HG03025 (cell line): ENCODE measurements at regions not wholly inside any gene's neighbourhood (a gene's known extent, or its start where the extent isn't known, plus 50 kb on each side); places are given as distances from the start of the nearest gene placed in this dataset.

ENCODE experiments used
- ATAC-seq: cut with Tn5 transposase; IDR thresholded peaks from one replicate; pipeline ENCODE4 v1.9.1; 2021; ENCODE audit warnings: mild to moderate bottlenecking, moderate library complexity; ENCODE audit not compliant: unreplicated experiment, low FRiP score

DNA sequence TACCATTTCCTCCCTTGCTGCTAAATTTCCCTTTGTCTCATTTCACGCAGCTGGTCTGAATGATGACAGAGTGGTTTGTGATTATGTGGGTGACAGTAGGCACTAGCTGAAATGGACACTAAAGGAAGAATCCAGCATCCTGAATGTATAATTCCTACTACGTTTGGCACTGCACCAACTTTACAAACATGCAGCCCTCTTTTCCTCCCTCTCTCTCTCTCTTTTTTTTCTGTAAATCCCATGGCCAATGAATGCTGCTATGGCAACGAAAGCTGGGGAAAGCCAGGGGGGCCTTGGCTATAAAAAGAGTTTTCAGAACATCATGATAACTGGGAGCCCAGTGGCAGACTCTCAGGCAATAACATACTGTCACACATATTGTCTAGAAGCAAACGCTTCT is 367.2 kb upstream of the AGTR1 start:
- ATAC-seq: no peak

DNA sequence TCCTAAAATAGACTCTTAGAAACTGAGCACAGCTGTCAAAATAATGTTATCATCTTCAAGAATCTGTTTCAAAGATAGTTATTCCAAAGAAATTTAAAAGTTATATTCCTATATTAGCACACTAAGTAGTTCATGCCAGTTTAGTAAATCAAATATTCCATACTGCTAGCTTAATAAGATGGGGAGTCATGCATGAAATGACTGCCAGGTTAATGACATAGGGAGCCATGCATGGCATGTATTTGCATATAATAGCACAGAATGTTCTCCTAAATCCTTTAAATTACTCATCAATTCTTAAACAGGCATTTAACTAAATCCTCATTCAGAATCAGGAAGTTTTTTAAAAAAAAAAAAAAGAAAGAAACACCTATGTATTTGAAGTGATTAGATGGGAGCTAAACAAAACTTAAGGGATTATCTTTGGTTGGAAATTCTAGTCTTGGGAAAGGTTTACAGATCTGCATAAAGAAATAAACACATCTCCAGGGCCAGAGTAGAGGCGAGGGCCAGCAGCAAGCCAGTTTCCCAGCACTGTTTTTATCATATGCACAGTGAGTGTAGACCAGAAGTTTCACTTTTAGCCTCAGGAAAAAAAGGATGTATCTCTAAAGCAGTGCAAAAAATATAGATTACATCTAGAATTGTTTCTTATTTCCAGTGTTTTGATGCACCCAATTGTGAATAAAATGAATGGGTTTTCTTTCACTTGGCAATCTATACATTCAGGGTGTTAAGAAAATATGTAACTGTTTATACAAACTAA is 366.4 kb upstream of the AGTR1 start:
- ATAC-seq: no peak

DNA sequence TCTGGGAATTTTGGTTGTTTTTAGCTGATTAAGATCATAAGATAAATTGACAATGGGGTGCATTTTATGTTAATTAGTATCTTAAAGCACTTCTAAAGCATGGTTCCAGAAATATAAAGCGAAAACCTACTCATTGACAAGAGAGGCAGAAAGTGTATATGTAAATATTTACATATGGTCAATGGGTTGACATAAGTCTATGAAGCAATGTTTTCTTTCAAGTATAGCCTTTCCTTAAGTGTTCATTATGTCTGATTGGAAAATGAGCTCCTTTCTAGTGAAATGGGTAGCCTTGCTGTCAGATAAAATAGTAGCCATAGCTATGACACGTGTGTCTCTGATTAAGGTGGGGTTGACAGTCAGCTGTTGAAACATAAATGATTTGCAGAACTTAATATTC is 365.2 kb upstream of the AGTR1 start:
- no peak for ATAC-seq

DNA sequence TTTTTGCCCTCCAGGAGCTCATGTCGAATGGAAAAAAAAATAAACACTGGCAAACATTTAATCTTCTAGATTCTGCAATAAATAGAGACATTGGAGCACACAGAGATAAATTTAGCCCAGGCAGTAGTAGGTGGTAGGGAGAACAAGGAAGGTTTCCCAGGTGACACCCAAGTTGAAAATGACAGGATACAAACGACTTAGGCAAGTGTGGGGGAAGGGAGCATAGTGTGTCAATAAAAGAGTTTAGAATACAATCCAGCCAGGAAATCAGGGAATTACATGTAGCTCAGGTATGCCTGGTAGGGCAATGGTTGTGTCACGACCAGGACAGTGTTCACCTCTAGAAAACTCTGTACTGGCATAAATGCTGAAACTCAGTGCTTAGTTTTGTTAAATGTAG is 364.6 kb upstream of the AGTR1 start:
- ATAC-seq: no peak

DNA sequence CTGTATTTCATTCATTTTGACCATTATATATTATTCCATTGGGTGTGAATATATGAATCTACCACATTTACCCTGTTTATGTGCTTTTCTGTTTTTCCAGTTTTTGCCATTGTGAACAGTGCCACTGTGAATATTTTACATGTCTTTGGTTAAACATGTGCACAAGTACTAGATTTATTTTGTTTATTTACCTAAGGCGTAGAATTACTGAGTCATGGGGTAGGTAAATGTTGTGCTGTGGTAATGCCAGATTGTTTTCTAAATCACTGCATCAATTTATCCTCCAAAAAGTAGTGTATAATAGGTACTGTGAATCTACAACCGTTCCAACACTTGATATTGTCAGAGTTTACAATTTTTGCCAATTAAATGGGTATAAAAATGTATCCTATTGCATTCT is 362.1 kb upstream of the AGTR1 start:
- no peak for ATAC-seq

DNA sequence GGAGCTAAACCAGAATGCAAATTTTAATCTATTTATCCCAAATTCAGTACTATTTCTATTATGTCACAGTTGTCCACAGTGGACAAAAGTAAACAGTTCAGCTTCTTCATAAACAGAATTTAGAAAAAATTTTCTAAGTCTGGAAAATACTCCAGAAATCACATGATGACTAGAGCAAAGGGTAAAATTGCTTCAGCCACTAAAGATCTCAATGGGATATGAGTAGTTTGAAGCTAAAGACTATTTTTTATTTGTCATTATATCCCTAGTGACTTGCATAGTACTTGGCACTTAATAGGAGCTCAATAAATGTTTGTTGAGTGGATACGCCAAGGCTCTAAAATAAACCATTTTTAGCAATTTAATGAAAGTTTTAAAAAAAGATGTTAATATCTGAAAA is 354.3 kb upstream of the AGTR1 start:
- ATAC-seq: no peak

DNA sequence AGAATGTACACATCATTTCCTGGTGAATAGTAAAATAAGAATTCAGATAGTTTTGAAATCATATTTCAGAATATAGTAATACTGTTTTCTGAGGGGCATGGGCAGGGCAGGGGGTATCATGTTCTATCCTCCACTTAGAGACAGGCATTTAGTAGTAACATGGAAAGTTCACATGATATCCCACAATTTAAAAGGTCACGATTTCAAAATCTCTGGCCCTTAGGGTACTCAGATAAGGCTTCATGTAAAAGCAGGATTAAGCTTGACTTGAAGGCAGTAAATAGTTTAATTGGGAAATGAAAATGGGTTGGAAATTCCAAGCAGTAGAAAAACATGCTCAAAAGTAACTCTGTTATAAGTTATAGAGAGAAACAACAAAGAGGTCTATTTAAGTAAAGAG is 353.2 kb upstream of the AGTR1 start:
- no peak for ATAC-seq

DNA sequence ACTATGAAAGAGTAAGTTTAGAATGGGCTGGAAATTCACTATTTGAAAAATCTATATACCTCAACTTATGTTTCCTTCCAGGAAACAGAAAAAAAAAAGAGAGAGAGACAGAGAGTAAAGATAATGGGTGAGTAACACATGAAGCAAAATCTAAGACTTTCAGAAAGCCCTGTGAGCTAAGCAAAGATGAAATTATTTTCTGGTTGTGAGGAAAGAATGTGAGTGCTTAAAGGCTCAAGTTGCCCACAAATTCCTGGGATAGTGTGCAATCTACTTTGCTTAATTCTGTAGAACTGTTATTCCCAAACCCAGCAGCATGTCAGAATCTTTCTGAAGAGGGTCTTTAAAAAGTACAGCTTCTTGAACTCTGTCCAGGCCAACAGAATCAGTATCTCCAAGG is 337.7 kb upstream of the AGTR1 start:
- ATAC-seq: no peak

DNA sequence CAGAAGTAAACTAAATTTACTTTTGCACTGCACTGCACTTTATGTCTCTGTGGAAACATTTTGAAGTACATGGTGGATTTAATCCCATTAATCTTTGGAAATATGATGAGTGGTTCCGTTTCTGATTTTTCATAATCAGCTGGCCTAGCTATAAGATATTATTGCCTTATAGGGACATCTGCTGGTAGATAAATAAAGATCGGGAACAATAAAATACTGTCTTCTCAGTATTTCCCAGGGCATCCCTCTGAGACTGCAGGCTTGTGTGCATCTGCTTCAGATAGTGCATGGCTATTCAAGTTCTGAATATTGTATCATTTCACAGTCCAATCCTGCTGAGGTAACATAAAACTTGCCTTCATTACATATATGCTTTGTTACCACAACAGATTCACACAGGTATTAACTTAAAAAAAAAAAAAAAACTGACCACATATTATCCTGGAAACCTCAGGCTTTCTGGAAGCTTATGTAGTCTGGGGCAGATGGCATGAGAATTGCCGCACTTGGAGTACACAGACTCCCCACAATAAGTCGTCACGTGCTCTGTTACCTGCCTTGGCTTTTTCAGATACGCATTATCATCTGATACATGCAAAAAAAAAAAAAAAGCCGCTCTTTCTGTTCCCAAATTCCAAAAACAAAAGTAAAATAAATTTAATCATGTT is 330.8 kb upstream of the AGTR1 start:
- no peak for ATAC-seq

DNA sequence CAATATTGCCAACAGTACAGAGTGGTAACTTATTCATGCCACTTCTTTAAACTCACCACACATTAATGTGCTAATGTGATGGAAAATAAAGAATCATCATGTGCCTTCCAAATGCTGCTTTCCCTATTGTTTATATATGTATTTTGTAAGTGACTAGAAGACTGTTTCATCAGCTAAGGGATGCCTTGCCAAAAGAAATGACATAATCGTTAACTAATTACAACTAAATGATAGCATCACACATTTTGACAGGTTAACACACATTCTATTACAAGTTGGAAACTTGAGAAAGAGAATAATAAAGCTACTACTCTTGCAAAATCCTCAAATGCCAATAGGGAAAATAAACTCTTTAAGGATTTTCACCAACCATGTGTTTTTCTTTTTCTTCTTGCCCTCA is 329.9 kb upstream of the AGTR1 start:
- no peak for ATAC-seq

DNA sequence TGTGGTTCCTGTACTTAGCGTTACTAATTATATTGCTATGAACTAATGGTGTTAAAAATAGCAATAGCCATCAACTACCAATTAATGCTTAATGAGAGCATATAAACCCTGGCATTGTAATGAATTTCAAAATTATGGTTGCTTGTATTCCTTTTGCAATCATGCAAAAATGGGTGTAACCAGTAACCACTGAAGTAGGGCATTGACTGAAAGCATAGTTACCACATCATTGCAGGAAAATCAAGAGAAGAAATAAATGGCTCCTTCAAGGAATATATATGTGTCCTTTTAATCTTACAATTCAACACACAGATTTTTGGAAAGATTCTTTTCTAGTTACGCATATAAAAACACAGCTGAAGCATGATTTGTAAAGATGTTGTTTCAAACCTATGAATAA is 328.3 kb upstream of the AGTR1 start:
- no peak for ATAC-seq

DNA sequence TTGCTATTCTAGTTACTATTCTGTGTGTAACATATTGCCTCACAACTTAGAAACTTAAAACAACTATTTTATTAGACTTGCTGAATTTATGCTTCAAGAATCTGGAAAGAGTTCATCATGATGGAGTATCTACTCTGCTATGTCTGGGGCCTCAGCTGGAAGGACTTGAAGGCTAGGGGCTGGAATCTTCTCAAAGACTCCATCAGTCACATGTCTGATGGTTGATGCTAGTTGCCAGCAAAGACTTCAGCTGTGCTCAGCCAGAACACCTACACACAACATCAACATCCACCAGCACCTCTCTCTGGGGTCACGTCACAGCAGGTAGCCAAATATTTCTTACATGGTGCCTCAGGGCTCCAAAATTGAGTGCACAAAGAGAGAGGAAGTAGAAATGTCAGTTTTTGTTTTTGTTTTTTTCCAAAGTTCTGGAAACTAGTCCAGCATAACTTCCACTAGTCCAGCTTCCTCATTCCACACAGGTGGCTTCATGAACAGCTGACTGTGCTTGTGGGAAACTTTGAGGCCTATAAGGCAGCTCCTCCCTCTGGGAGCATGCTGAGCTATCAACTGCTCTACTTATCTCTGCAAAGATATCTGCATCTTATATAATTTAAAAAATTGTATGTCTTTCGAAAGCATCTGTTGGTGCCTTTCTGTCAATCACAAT is 325.4 kb upstream of the AGTR1 start:
- no peak for ATAC-seq

DNA sequence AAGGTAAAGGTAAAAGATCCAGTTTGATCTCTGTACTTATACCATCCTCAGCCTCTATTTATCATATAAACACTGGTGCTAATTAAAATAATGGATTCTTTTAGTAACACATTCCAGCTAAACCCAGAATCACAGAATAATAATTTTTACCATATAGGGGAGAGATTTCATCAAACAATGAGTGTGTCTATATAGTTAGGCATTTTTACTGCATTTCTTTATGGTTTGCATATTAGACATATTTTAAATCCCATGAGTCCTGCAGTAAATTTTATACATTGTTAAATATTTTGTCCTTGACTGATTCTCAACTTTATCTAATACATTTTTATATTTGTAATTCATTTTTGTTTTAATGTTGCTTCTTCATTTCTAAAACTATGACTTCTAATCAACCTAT is 323.7 kb upstream of the AGTR1 start:
- ATAC-seq: no peak

DNA sequence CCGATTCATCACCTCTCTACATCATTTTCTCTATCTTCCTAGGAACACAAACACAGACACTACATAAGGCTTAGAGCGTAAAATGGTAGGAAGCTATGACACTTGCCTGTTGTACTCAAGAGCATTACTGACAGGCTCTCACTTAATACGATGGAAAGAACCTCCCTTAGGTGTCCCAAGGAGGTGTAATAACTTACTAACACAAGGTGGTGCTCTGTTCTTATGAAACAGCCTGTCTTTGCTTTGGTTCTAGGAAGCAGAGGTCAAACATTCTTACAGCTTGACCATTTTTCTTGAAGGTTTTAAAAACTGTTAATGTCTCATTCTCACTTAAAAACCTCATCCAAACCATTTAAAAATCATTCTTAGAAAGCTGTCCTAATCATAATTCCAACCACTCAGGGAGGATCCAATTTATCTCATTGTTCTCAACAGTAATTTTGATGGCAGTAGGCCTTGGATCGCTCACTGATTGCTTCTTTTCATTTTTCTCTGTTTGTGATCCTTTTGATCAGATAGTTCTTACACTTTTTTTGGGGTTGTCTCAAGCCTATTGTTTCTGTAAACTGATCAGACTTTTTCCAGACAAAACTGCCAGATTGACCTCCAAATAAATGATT is 317.8 kb upstream of the AGTR1 start:
- ATAC-seq: peak; percentile 87

DNA sequence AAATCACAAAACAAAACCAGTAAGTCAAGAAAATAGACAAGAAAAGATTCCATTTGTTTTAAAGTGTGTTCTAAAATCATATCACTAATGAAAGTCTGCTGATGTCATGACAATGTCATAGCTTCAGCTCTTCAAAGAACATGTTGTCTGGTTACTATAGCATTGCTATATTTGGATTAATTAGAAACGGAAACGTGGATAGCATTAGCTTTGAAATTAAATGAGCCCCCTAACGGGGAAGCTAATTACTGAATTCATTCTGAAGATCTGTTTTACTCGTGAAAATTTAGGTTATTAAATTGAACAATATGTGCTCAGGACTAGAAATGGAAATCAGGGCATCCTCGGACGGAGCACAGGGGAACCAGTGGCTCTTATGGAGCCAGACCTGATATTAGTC is 316.7 kb upstream of the AGTR1 start:
- no peak for ATAC-seq

DNA sequence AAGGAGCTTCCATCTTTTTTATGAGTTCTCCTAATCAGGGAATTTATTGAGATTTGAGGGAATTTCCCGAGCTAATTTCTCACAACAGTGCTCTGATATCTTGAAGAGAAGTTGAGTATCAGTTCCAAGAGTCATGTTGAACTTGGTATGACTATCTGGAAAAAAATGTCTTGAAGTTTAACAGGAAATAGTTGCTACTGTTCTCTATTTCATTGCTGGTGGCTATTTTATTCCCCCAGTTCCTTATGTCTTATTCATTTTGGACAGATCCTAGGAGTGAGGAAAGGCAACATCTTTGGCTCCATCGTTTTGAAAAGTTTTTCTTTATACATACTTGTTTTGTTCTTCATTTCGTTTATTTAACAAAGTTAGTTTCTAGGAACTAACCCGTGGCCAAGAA is 307.8 kb upstream of the AGTR1 start:
- ATAC-seq: no peak

DNA sequence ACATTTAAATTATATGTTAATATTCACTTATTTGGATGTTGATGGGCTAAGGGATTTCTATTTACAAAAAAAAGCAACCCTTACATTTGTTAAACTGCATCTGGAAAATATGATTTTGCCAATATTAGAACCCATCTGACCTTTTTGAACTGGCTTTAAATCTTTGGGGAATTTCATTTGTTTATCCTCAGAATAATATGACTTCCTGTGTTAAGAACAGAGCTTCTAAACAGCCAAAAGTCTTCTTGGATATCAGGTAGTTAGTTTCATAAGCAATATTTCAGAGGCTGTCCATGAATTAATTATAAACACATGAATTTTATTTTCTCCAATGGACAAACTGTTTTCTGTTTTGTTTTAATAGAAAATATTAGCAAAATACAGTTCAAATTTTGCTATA is 301.9 kb upstream of the AGTR1 start:
- ATAC-seq: no peak

DNA sequence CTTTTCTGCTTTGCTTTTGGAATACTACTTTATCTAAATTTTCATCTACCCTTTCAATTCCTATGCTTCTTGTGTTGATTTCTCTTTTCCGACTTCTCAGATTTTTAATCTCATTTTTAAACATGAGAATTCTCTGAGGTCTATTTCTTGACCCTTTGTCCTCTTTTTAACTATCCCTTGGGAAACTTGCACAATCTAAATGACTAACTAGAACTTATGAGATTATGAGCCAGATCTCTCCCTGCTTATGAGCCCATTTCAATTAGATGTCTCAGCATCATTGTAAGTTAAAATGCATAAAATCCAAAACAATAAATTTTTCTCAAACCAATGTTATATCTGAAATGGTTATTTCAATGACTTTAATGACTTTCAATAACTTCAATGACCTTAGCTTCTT is 296.9 kb upstream of the AGTR1 start:
- ATAC-seq: no peak

DNA sequence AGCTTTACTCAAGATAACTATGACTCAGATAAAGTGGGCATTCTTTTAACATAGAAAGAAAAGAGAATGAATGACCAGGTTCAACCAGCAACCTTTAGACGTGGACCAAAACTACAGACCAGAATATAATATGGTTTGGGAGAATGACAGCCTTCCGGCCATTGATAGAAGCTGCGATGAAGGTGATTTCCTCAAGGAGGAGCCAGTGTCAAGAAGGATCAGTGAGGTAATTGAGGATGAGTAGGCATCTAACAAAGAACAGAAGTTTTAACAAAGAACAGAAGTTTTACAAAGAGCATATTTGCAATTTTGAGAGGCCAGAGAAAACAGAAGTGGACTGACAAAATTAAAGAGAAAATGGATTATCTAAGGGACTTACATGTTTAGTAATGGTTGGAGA is 289.0 kb upstream of the AGTR1 start:
- no peak for ATAC-seq

DNA sequence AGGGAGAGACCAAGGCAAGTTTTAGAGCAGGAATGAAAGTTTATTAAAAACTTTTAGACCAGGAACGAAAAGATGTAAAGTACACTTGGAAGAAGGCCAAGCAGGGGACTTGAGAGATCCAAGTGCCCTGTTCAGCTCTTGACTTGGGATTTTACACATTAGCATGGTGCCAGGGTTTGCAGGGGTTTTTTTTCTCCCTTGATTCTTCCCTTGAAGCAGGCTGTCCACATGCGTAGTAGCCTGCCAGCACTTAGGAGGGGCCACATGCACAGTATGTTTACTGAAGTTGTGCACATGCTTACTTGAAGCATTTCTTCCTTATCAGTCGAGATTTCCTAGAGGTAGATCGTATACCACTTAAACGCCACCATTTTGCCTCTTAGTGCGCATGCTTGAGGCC is 277.5 kb upstream of the AGTR1 start:
- ATAC-seq: no peak

DNA sequence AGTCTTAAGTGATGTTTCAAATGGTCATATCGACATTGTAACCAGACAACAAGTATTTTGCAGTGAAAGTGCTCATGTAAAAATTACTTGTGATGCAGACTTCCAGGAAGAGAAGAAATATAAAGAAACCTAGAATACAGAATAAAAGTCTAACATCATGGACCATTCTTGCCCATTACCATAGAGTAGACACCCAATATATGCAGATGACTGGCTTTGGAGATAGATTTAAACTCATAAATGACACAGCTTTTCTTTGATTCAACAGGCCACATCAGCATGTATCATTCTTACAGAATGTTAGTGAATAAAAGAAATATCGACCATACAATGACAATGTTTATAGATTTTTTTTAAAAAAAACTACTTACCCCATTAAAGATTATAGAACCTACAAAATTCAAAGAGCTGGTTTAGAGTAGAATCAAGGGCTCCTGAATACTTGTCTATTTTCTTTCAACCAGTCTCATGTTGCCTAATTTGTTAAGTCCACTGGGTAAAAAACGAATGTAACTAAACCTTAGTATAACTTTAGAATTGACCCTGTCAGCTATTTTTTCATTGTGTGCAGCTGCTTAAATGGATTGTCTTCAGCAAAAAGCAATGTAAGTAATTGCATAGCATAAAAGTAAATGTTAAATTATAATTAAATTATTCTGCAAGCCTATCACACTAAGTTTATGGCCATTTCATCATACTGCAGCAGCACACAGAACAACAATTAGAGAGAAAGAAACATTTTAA is 268.7 kb upstream of the AGTR1 start:
- no peak for ATAC-seq
